HG03039 (cell line): ENCODE measurements at regions not wholly inside any gene's neighbourhood (a gene's known extent, or its start where the extent isn't known, plus 50 kb on each side); places are given as distances from the start of the nearest gene placed in this dataset.
"Not testable (repeated sequence)": the region's sequence is repeated elsewhere in the genome, so short reads cannot be mapped to it uniquely, and the experiment has no call there.

Experiments
- ATAC-seq: cut with Tn5 transposase; IDR thresholded peaks from one replicate; pipeline ENCODE4 v1.9.1; 2021; ENCODE audit warnings: mild to moderate bottlenecking, moderate library complexity; ENCODE audit not compliant: unreplicated experiment

DNA sequence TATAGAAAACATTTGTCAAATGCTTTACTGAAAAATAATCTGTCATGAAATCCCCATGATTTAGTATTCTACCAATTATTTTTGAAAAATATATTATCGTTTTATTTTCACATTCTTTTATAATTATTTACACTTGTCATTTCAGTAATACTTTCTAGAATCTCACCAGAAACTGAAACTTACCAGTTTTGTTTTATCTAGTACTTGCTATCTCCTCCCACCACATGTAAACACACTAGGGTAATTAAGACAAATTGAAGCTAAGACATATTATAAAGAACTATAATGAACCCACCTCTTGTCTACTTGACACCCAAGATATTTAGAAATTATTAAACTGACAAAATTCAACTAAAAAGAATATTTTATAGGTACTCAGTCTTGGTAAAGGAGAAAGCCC is 51.5 kb upstream of the GRM3 start:
- no peak for ATAC-seq

DNA sequence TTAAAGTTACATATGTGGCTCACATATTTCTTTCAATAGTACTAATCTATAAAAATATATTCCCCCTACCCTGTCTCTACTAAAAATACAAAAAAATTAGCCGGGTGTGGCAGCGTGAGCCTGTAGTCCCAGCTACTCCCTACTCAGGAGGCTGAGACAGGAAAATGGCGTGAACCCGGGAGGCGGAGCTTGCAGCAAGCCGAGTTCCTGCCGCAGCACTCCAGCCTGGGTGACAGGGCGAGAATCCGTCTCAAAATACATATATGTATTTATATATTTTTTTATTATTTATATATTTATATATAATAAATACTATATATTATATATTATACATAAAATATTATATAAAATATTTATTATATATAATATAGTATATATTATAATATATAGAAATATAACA is 69.7 kb upstream of the GRM3 start:
- ATAC-seq: no peak

DNA sequence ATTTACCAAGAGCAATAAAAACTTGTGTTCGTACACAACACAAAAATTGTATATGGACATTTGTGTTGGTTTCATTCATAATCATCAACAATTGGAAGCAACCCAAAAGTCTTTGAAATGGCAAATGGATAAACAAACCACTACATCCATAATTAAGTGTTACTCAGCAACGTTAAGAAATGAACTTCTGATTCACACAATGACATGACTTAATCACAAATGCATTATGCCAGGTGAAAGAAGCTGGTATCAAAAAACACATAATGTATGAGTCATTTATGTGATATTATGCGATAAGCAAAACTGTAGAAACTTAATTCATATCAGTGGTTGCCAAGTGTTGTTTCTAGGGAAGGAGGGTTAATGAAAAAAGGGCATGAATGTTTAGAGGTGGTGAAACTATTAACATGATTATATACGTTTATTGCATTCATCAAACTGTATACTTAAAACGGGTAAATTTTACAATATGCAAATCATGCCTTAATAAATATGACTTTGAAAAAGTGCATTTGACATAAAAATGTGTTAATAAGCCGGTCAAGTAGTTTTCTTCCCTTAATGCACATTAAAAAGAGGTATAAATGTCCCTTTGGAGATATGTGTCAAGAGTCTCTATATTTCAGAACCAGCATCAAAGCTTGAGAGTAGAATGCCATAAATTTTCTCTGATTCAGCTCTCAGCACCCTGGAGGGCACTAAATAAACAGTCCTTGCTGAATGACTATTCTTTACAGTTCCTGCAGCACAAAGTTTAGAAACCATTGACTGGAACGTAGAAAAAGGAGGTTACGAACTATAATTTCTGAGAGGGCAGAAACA is 84.8 kb upstream of the GRM3 start:
- ATAC-seq: no peak

DNA sequence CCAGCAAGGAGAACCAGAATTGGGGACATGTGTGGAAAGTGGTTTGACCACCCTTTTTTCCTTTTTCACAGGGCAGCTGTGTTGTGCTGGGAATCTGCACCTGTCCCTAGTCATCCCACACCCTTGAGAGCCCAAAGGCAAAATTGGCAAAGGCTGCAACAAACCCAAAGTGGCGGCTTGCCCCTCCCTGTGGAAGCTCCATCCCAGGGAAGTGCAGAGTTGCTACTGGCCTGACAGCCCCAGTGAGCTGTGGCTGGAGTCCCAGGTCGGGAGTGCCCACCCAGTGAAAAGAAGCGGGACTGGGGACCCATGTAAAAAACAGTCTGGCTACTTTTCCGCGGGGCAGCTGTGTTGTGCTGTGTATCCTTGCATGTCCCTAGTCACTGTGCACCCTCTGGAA is 109.1 kb upstream of the GRM3 start:
- ATAC-seq: no peak

DNA sequence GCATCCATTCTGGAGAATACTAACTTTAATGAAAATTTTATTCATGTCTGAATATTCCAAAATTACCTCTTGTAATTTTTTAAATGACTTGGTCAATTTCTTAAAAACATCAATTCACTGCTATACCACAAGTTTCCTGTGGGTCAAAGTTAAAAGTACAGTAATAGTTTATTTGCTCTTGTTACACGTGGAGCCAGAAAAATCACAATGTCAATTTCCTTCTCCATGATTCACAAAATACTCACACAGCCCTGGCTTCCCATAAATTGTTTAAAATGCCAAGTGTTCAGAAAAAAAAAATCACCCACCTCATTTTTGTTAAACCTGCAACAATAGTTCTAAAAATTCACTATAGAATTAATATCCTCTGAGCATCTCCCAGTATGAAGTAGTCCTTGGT is 139.5 kb upstream of the GRM3 start:
- no peak for ATAC-seq

DNA sequence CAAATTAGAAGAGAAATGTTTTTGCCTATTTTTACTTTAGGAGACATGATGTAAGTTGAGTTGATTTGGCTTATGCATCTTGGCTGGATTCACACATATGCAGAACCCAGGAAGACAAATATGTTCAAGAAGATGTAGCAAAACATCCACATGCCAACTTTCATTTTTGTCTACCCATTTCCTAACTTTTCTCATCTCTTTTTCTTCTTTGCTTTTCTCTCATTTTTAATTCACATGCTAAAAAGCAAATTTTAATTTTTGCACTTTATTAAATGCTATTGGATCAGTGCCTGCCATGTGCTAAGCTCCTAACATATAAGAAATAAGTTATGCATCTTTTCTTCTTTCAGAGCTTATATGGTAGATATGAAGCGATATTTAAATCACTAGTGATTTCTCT is 143.7 kb upstream of the GRM3 start:
- ATAC-seq: no peak

DNA sequence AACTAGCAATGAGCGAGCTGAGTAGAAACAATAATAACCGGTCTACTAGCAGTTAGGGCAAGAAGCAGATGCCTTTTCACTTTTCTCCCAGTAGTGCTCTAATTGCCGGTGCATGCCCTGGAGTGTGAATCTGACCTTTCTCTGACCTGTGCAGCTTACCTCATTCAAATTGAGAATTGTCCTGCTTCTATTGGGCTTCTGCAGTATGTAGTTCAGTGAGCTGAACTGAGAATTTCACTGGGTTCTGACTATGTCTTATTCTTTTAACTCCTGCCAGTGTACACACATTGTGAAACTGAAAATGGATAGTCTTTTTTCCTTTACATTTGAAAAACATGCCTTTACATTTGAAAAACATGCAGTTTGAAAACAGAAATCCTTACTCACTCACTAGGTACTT is 157.9 kb upstream of the GRM3 start:
- no peak for ATAC-seq

DNA sequence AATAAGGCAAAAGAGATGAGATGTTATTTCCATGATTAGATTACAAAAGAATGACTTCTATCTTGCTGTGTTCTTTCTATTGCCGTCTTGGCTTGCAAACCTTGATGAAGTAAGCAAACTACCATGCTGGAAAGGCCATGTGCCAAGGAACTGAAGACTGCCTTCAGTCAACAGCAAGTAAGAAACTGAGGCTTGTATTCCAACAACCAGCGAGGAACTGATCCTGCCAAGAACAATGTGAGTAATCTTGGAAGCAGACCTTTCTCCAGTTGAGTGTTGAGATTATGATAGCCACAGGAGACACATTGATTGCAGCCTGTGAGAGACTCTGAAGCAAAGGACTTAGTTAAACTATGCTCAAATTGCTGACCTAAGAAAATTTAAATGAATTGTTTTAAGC is 164.6 kb upstream of the GRM3 start:
- no peak for ATAC-seq

DNA sequence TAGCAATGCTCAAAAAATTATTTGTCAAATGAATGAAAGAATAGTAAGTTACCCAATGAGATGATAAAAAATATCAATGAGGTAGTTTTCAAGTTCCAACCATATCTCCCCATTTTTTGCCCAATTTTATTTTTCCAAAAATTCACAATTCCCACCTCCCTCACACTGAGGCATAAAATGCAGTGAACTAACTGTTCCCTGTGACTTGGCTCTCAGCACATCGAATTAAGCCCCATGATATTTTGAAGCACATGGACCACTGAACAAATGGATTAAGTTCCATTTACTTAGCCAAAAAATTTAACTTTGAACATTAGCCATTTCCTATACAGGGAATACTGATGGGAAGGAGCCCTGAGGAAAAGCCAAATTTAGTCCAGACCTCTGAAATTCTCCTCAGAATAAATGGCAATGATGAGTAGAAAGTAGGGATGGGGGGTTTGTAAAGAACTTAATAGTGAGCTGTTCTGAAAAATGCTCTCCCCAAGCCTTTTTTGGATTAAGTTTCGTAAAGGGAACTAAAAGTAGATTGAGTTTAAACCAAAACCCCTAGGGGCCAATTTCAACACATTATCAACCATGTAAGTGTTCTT is 166.3 kb upstream of the GRM3 start:
- ATAC-seq: no peak

DNA sequence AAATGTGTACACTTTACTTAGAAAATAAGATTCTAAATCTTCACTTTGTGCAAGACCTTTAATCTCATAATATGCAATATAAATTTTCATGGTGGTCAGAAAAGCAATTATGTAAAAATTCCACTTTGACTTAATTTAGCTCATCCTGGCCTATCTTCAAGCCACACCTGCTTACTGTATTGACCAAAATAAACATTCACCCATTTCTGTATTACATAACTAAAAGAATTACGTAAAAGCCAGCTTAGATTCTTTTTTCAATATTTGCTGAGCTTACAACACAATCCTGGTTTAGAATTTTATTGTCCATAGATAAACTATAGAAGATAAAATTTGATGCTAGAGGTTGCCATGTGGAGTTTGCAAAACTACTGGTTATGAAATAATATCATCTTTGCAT is 172.9 kb upstream of the GRM3 start:
- no peak for ATAC-seq

DNA sequence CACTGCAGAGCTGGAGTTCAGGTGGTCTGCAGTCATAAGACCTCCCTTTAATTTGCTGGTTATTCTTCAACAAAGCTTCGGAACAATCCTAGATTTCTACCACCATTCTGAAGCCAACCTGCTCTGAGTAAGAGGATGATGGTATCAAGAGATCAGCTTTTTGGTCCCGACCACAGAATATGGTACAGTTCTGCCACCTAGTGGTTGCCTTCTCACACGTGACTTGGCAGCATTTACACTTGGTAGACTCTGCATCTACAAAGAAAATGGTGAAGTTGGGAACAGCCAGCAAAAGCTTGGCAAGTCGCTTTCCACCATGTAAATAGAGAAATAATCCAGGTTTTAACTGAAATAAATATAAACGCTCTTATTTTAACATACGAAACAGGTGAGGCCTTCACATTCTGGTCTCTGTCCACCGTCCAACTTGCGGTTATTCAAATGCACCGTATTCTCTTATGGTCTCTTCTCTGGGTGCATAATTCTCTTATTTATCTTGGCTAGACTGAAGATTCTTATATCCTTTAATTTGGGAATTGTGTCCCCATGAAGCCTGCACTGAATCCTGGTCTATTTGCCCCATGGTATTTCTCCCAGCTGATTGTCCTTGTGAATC is 173.9 kb upstream of the GRM3 start:
- ATAC-seq: peak; percentile 99

DNA sequence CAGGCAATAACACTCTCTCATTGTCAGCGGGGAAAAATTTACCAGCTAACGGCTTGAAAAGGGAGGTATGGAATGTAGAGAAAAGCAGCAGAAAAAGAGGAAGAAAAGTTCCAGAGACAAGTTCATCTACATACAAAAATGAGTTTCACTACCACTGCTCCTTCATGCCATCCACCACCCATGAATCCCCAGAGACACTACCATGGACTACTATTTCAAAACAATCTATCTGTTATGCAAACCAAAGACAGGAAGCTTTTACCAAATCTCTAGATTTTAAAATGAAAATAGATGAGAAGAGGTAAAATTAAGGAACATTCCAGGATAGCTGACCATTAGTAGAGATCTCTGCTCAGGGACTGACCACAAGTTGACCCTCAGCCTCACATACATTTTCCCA is 189.0 kb upstream of the GRM3 start:
- no peak for ATAC-seq

DNA sequence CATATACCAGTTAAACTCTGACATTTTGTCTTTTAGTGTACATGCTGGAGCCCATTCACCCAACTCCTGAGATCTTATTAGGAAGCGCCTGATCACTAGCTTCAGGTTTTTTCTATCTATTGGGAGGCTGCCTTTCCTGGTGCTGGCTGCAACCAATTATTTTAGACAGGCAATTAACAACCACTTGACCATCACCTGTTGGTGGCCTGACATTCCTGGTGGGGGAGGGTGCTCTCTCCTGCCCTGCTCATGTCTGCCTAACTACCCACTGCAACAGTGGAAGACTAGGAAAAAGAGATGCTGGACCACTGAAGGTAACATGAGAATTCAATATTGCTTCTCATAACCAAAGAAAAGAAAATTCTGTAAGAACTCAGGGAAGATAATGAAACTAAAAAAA is 190.3 kb upstream of the GRM3 start:
- ATAC-seq: no peak

DNA sequence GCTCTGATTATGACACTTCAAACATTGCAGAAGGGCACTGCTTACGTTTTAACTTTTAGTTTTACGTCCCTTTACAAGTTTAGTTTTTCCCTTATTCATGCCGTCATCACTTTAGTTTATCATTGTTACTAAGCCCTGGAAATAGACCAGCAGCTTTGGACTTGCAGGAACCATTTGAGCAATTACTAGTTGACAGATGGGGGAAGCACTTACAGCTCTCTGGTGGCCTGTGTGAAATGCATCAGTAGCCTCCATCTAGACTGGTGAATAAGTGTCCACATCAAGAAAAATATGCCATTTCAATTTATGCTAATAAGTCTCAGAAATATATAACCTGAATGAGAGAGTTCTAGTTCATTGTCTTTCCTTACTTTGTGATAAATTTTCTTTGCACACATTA is 194.9 kb upstream of the GRM3 start:
- ATAC-seq: no peak

DNA sequence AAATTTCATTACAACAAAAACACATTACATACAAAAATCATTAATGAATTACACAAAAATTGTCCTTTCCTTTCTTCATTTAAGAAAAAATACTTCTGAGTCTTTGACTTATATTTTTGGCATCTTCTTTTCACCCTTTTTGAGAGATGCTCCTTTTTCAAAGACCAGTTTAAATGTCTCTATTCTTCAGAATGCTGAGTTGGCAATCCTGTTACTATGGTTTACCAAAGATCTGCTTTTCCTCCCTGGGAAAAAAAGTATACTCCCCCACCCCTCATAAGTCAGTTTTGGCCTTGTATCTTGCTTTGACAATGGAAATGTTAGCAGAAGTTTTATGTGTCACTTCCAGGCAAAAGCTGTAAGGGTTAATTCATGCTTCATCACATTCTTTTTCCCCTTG is 198.4 kb upstream of the GRM3 start:
- ATAC-seq: no peak

DNA sequence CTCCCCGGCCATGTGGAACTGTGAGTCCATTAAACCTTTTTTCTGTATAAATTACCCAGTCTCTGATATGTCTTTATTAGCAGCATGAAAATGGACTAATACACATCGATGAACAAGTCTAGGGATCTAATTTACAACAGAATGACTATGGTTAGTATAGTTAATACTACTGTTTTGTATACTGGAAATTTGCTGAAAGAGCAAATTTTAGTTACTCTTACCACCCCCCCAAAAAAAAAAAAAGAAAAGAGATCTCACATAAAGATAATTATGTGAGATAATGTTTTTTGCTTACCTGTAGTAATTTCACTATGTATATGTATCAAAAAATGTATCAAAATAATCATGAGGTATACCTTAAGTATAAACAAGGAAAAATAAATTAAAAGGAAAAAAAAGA is 199.5 kb upstream of the GRM3 start:
- no peak for ATAC-seq

DNA sequence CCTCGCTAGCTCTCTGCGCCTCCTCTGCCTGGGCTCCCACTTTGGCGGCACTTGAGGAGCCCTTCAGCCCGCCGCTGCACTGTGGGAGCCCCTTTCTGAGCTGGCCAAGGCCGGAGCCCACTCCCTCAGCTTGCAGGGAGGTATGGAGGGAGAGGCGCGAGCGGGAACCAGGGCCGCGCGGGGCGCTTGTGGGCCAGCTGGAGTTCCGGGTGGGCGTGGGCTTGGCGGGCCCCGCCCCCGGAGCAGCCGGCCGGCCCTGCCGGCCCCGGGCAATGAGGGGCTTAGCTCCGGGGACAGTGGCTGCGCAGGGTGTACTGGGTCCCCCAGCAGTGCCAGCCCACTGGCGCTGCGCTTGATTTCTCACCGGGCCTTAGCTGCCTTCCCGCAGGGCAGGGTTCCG is 203.3 kb upstream of the GRM3 start:
- not testable (repeated sequence) for ATAC-seq

DNA sequence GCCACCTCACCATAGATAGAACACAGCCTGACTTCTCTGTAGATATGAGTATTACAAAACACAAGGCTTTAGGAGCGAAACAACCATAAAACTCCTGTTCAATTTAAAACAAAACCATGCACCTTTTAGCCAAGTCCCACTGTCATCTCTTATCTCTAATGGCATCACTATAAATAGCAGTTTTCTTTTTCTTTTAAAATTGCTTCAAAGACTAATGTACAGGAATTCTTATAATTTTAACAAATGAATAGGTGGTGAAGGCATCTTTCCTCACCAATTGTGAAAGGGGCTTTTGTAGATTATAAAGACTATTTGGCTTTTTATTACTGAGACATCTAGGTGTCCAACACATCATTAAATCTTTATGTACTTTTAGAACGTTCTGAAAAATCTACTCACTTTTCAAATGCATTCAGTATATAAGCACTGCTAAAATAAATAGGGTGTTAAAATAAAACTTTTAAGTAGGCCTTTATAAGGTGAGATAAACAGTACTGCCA is 205.7 kb upstream of the GRM3 start:
- no peak for ATAC-seq

DNA sequence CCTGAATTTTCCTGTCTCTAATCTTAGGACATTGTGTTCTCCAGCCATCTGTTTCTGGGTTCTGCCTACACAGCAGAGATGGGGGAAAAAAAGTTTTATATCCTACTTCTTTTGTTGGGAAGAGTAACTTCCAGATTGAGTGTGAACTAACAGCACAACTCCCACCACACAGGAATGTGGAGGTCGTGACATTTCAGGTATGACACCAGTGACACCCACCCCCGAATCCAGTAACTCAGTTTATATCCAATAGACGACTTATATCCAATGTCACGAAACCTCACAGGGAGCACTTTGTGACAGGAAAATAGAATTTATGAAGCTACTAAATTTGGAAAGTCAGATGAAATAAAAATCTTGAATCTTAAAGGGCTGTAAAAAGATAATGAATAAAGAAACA is 211.9 kb upstream of the GRM3 start:
- ATAC-seq: no peak

DNA sequence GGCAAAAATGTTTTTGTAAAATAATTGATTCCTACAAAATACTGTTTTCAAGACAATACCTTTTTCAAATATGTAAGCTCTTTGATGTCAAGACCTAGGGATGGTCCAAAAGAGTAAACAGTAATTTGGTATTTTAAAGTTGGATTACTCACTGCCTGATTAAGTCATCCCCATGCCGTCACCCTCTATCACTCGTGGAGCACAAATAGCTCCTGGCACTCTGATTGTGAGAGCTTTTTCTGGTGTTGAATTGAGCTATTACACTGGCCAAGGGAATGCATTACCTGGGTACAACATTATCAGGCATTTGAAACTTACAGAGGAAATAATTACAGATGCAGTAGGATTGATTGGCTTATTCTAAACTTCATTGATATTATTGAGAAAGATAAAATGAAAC is 231.9 kb upstream of the GRM3 start:
- no peak for ATAC-seq

DNA sequence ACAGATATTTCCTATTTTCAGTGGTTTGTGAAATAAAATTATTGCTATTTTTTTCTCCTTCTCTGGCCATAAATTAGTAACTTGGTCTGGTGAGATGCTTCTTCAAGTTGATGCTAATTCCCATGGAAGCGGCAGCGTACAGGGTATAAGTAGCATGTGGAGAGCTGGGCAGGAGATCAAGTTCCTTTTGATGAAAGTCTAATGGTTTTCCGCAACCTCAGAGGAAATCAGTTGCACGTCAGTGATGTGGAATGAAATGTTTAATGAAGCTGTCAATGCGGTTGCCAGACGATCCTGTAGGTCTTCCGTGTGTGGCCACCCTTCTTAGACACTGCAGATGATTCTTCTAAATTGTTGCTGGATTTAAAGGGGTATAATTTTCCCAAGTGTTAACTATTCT is 236.4 kb upstream of the GRM3 start:
- ATAC-seq: no peak

DNA sequence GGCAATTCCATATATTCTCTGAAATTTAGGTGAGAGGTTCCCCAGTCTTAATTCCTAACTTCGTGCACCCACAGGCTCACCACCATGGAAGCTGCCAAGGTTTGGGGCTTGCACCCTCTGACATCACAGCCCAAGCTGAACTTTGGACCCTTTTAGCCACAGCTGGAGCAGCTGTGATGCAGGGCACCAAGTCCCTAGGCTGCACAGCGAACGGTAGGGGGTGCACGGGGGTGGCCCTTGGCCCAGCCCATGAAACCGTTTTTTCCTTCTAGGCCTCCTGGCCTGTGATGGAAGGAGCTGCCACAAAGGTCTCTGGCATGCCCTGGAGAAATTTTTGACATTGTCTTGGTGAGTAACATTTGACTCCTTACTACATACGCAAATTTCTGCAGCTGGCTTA is 251.9 kb upstream of the GRM3 start:
- no peak for ATAC-seq
